GM18861 (cell line): ENCODE measurements at regions not wholly inside any gene's neighbourhood (a gene's known extent, or its start where the extent isn't known, plus 50 kb on each side); places are given as distances from the start of the nearest gene placed in this dataset.
"Not testable (repeated sequence)": the region's sequence is repeated elsewhere in the genome, so short reads cannot be mapped to it uniquely, and the experiment has no call there.

Source experiments
- ATAC-seq: cut with Tn5 transposase; IDR thresholded peaks from one replicate; pipeline ENCODE4 v1.9.1; 2021; ENCODE audit not compliant: unreplicated experiment

- ATAC-seq = no peak
These were observed 140.9 kb downstream of the RNF144B start for GRCh38 chr6:18527836-18528743.

- ATAC-seq = no peak
These were observed 143.1 kb downstream of the RNF144B start for GRCh38 chr6:18530201-18530600.

GRCh38 chr6:18532139-18532538, 145.0 kb downstream of the RNF144B start:
- ATAC-seq = no peak

- no peak for ATAC-seq
These were observed 146.6 kb downstream of the RNF144B start for GRCh38 chr6:18533793-18534192.

- no peak for ATAC-seq
These were observed 149.5 kb downstream of the RNF144B start for GRCh38 chr6:18536591-18537055.

GRCh38 chr6:18538315-18538714, 151.2 kb downstream of the RNF144B start:
- ATAC-seq = no peak

- ATAC-seq = no peak
These were observed 155.9 kb downstream of the RNF144B start for GRCh38 chr6:18543051-18543450.

- not testable (repeated sequence) for ATAC-seq
These were observed 158.0 kb downstream of the RNF144B start for GRCh38 chr6:18545142-18545541.

GRCh38 chr6:18545726-18546125, 158.6 kb downstream of the RNF144B start:
- no peak for ATAC-seq

- no peak for ATAC-seq
These were observed 163.0 kb downstream of the RNF144B start for GRCh38 chr6:18550119-18550518.

- ATAC-seq = no peak
These were observed 164.1 kb downstream of the RNF144B start for GRCh38 chr6:18551228-18551627.

- no peak for ATAC-seq
These were observed 168.6 kb downstream of the RNF144B start for GRCh38 chr6:18555750-18556149.

GRCh38 chr6:18561037-18561750, 174.0 kb downstream of the RNF144B start:
- ATAC-seq = no peak

GRCh38 chr6:18562726-18563125, 175.6 kb downstream of the RNF144B start:
- no peak for ATAC-seq

GRCh38 chr6:18564775-18565174, 177.6 kb downstream of the RNF144B start:
- no peak for ATAC-seq

GRCh38 chr6:18565231-18565630, 178.1 kb downstream of the RNF144B start:
- ATAC-seq = no peak

GRCh38 chr6:18567380-18567779, 180.2 kb downstream of the RNF144B start:
- ATAC-seq = no peak

- no peak for ATAC-seq
These were observed 190.3 kb downstream of the RNF144B start for GRCh38 chr6:18577491-18577890.

GRCh38 chr6:18579166-18579565, 192.0 kb downstream of the RNF144B start:
- ATAC-seq = no peak

GRCh38 chr6:18579869-18580268, 192.7 kb downstream of the RNF144B start:
- no peak for ATAC-seq

GRCh38 chr6:18584372-18584771, 197.2 kb downstream of the RNF144B start:
- ATAC-seq = no peak

GRCh38 chr6:18585032-18585573, 198.0 kb downstream of the RNF144B start:
- no peak for ATAC-seq
